ENCODE measurements at regions not wholly inside any gene's neighbourhood (a gene's known extent, or its start where the extent isn't known, plus 50 kb on each side); places are given as distances from the start of the nearest gene placed in this dataset.

GRCh38 chr10:113252650-113253618, 299.9 kb upstream of the HABP2 start:
- no peak for DNase-seq (ENCODE audit: low read depth in 4 of 4, low spot score in 3 of 4)

GRCh38 chr10:113259576-113260226, 293.2 kb upstream of the HABP2 start:
- no peak for DNase-seq (ENCODE audit: low read depth in 4 of 4, low spot score in 3 of 4)

- DNase-seq (ENCODE audit: low read depth in 4 of 4, low spot score in 3 of 4), result peak in 1 of 4 donors; percentile 28
Observed at GRCh38 chr10:113261161-113261560, 291.7 kb upstream of the HABP2 start.

GRCh38 chr10:113261611-113262091, 291.2 kb upstream of the HABP2 start:
- DNase-seq (ENCODE audit: low read depth in 4 of 4, low spot score in 3 of 4), result peak in 1 of 4 donors; percentile 26

- no peak for DNase-seq (ENCODE audit: low read depth in 4 of 4, low spot score in 3 of 4)
Observed at GRCh38 chr10:113263056-113263455, 289.8 kb upstream of the HABP2 start.

GRCh38 chr10:113264333-113265131, 288.3 kb upstream of the HABP2 start:
- DNase-seq (ENCODE audit: low read depth in 4 of 4, low spot score in 3 of 4), result no peak

- DNase-seq (ENCODE audit: low read depth in 4 of 4, low spot score in 3 of 4), result no peak
Observed at GRCh38 chr10:113266147-113266546, 286.7 kb upstream of the HABP2 start.

- no peak for DNase-seq (ENCODE audit: low read depth in 4 of 4, low spot score in 3 of 4)
Observed at GRCh38 chr10:113267619-113268562, 285.0 kb upstream of the HABP2 start.

GRCh38 chr10:113269333-113269732, 283.5 kb upstream of the HABP2 start:
- no peak for DNase-seq (ENCODE audit: low read depth in 4 of 4, low spot score in 3 of 4)

- DNase-seq (ENCODE audit: low read depth in 4 of 4, low spot score in 3 of 4), result no peak
Observed at GRCh38 chr10:113272511-113272910, 280.3 kb upstream of the HABP2 start.

GRCh38 chr10:113273181-113274163, 279.4 kb upstream of the HABP2 start:
- peak in 1 of 4 donors; percentile 24 for DNase-seq (ENCODE audit: low read depth in 4 of 4, low spot score in 3 of 4)

- DNase-seq (ENCODE audit: low read depth in 4 of 4, low spot score in 3 of 4), result no peak
Observed at GRCh38 chr10:113274176-113274829, 278.6 kb upstream of the HABP2 start.

- DNase-seq (ENCODE audit: low read depth in 4 of 4, low spot score in 3 of 4), result no peak
Observed at GRCh38 chr10:113278221-113278620, 274.6 kb upstream of the HABP2 start.

- DNase-seq (ENCODE audit: low read depth in 4 of 4, low spot score in 3 of 4), result no peak
Observed at GRCh38 chr10:113278664-113279063, 274.2 kb upstream of the HABP2 start.

- no peak for DNase-seq (ENCODE audit: low read depth in 4 of 4, low spot score in 3 of 4)
Observed at GRCh38 chr10:113279262-113279661, 273.6 kb upstream of the HABP2 start.

GRCh38 chr10:113282564-113282963, 270.3 kb upstream of the HABP2 start:
- DNase-seq (ENCODE audit: low read depth in 4 of 4, low spot score in 3 of 4), result no peak

GRCh38 chr10:113283189-113283588, 269.7 kb upstream of the HABP2 start:
- no peak for DNase-seq (ENCODE audit: low read depth in 4 of 4, low spot score in 3 of 4)

- DNase-seq (ENCODE audit: low read depth in 4 of 4, low spot score in 3 of 4), result no peak
Observed at GRCh38 chr10:113284635-113285034, 268.2 kb upstream of the HABP2 start.

Data from right renal pelvis (tissue), 4 donors.